ENCODE measurements at regions not wholly inside any gene's neighbourhood (a gene's known extent, or its start where the extent isn't known, plus 50 kb on each side); places are given as distances from the start of the nearest gene placed in this dataset.

DNA sequence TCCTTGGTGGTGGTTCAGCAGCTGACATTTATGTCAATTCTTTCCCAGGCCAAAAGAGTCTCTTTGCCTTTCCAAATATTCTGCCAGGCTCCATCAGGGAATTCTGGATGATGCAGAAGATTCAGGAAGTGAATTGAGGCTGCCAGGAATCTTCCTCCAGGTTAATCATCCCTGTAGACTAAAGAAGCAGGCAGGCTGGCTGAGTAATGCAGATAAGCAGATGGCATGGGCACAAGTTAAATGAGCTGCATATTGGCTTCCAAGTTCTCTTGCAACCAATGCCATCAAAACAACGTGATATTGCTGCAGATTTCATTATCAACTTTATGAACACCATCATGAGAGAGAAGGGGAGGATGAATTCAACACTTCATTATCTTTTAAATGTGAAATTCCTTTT is 324.5 kb downstream of the KCNN2 start (continued):
- TF ChIP-seq, protein P1, sequence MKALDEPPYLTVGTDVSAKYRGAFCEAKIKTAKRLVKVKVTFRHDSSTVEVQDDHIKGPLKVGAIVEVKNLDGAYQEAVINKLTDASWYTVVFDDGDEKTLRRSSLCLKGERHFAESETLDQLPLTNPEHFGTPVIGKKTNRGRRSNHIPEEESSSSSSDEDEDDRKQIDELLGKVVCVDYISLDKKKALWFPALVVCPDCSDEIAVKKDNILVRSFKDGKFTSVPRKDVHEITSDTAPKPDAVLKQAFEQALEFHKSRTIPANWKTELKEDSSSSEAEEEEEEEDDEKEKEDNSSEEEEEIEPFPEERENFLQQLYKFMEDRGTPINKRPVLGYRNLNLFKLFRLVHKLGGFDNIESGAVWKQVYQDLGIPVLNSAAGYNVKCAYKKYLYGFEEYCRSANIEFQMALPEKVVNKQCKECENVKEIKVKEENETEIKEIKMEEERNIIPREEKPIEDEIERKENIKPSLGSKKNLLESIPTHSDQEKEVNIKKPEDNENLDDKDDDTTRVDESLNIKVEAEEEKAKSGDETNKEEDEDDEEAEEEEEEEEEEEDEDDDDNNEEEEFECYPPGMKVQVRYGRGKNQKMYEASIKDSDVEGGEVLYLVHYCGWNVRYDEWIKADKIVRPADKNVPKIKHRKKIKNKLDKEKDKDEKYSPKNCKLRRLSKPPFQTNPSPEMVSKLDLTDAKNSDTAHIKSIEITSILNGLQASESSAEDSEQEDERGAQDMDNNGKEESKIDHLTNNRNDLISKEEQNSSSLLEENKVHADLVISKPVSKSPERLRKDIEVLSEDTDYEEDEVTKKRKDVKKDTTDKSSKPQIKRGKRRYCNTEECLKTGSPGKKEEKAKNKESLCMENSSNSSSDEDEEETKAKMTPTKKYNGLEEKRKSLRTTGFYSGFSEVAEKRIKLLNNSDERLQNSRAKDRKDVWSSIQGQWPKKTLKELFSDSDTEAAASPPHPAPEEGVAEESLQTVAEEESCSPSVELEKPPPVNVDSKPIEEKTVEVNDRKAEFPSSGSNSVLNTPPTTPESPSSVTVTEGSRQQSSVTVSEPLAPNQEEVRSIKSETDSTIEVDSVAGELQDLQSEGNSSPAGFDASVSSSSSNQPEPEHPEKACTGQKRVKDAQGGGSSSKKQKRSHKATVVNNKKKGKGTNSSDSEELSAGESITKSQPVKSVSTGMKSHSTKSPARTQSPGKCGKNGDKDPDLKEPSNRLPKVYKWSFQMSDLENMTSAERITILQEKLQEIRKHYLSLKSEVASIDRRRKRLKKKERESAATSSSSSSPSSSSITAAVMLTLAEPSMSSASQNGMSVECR (CRISPR knock-in tag; IDR thresholded peaks at IDR 0.05; ENCODE audit: borderline replicate concordance), result no peak
- TF ChIP-seq HMGA2 (CRISPR knock-in tag; IDR thresholded peaks at IDR 0.05), result no peak

DNA sequence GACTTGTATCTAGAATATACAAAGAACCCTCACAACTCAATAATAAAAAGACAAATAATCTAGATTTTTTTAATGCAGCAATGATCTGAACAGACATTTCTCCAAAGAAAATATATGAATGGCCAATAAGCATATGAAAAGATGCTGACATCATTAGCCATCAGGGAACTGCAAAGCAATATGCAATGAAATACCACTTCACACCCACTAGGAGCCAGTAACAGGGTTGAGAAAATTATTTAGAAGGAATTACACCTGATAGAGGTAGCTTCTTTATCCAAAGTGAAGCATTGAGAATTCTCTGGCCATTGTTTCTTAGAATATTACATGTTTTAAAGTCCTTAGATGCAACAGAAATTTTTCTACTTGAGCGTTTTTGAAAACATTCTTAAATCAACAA is 316.9 kb downstream of the KCNN2 start:
- peaks cover 5% of the 10 kb centered on the region for H3K9me3 Mint-ChIP-seq
- peaks cover 10% of the 10 kb centered on the region; the same call in 1 of the 2 replicates for H3K4me1 Mint-ChIP-seq
- H3K36me3 Mint-ChIP-seq, result no peaks in the 10 kb centered on the region
- DNase-seq (ENCODE audit: low spot score), result no peak
- POLR2A ChIA-PET, result no interaction called here
- H3K27me3 Mint-ChIP-seq (ENCODE audit: low read depth), result no peaks in the 10 kb centered on the region
- TF ChIP-seq CREB1 (CRISPR knock-in tag; IDR thresholded peaks at IDR 0.05), result no peak
- TF ChIP-seq, protein P2, sequence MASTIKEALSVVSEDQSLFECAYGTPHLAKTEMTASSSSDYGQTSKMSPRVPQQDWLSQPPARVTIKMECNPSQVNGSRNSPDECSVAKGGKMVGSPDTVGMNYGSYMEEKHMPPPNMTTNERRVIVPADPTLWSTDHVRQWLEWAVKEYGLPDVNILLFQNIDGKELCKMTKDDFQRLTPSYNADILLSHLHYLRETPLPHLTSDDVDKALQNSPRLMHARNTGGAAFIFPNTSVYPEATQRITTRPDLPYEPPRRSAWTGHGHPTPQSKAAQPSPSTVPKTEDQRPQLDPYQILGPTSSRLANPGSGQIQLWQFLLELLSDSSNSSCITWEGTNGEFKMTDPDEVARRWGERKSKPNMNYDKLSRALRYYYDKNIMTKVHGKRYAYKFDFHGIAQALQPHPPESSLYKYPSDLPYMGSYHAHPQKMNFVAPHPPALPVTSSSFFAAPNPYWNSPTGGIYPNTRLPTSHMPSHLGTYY (CRISPR knock-in tag; IDR thresholded peaks at IDR 0.05), result no peak
- TF ChIP-seq, protein P3, sequence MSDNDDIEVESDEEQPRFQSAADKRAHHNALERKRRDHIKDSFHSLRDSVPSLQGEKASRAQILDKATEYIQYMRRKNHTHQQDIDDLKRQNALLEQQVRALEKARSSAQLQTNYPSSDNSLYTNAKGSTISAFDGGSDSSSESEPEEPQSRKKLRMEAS (CRISPR knock-in tag; IDR thresholded peaks at IDR 0.05), result no peak
- TF ChIP-seq, protein P4, sequence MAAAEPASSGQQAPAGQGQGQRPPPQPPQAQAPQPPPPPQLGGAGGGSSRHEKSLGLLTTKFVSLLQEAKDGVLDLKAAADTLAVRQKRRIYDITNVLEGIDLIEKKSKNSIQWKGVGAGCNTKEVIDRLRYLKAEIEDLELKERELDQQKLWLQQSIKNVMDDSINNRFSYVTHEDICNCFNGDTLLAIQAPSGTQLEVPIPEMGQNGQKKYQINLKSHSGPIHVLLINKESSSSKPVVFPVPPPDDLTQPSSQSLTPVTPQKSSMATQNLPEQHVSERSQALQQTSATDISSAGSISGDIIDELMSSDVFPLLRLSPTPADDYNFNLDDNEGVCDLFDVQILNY (CRISPR knock-in tag; IDR thresholded peaks at IDR 0.05), result no peak
- no peak for TF ChIP-seq ZNF317 (CRISPR knock-in tag; IDR thresholded peaks at IDR 0.05; ENCODE audit: borderline replicate concordance, low read depth)
- TF ChIP-seq, protein P5, sequence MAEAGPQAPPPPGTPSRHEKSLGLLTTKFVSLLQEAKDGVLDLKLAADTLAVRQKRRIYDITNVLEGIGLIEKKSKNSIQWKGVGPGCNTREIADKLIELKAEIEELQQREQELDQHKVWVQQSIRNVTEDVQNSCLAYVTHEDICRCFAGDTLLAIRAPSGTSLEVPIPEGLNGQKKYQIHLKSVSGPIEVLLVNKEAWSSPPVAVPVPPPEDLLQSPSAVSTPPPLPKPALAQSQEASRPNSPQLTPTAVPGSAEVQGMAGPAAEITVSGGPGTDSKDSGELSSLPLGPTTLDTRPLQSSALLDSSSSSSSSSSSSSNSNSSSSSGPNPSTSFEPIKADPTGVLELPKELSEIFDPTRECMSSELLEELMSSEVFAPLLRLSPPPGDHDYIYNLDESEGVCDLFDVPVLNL (CRISPR knock-in tag; IDR thresholded peaks at IDR 0.05; ENCODE audit: borderline replicate concordance, low read depth), result no peak
- TF ChIP-seq, protein P6, sequence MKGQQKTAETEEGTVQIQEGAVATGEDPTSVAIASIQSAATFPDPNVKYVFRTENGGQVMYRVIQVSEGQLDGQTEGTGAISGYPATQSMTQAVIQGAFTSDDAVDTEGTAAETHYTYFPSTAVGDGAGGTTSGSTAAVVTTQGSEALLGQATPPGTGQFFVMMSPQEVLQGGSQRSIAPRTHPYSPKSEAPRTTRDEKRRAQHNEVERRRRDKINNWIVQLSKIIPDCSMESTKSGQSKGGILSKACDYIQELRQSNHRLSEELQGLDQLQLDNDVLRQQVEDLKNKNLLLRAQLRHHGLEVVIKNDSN (CRISPR knock-in tag; IDR thresholded peaks at IDR 0.05), result no peak
- TF ChIP-seq, protein P7, sequence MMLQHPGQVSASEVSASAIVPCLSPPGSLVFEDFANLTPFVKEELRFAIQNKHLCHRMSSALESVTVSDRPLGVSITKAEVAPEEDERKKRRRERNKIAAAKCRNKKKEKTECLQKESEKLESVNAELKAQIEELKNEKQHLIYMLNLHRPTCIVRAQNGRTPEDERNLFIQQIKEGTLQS (CRISPR knock-in tag; conservative IDR thresholded peaks at IDR 0.05), result no peak
- TF ChIP-seq, protein P8, sequence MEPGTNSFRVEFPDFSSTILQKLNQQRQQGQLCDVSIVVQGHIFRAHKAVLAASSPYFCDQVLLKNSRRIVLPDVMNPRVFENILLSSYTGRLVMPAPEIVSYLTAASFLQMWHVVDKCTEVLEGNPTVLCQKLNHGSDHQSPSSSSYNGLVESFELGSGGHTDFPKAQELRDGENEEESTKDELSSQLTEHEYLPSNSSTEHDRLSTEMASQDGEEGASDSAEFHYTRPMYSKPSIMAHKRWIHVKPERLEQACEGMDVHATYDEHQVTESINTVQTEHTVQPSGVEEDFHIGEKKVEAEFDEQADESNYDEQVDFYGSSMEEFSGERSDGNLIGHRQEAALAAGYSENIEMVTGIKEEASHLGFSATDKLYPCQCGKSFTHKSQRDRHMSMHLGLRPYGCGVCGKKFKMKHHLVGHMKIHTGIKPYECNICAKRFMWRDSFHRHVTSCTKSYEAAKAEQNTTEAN (CRISPR knock-in tag; IDR thresholded peaks at IDR 0.05), result no peak
- TF ChIP-seq, protein P9, sequence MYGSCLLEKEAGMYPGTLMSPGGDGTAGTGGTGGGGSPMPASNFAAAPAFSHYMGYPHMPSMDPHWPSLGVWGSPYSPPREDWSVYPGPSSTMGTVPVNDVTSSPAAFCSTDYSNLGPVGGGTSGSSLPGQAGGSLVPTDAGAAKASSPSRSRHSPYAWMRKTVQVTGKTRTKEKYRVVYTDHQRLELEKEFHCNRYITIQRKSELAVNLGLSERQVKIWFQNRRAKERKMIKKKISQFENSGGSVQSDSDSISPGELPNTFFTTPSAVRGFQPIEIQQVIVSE (CRISPR knock-in tag; IDR thresholded peaks at IDR 0.05; ENCODE audit: borderline replicate concordance), result no peak
- TF ChIP-seq ZNF416 (CRISPR knock-in tag; IDR thresholded peaks at IDR 0.05), result no peak
- no peak for TF ChIP-seq FOXP1 (CRISPR knock-in tag; IDR thresholded peaks at IDR 0.05; ENCODE audit: borderline replicate concordance)
- TF ChIP-seq, protein P10, sequence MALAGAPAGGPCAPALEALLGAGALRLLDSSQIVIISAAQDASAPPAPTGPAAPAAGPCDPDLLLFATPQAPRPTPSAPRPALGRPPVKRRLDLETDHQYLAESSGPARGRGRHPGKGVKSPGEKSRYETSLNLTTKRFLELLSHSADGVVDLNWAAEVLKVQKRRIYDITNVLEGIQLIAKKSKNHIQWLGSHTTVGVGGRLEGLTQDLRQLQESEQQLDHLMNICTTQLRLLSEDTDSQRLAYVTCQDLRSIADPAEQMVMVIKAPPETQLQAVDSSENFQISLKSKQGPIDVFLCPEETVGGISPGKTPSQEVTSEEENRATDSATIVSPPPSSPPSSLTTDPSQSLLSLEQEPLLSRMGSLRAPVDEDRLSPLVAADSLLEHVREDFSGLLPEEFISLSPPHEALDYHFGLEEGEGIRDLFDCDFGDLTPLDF (CRISPR knock-in tag; IDR thresholded peaks at IDR 0.05), result no peak
- no peak for TF ChIP-seq GRHL2 (CRISPR knock-in tag; IDR thresholded peaks at IDR 0.05; ENCODE audit: insufficient replicate concordance, severe bottlenecking)
- TF ChIP-seq ZNF121 (CRISPR knock-in tag; IDR thresholded peaks at IDR 0.05), result no peak
- no peak for TF ChIP-seq ZNF671 (CRISPR knock-in tag; IDR thresholded peaks at IDR 0.05)
- TF ChIP-seq, protein P11, sequence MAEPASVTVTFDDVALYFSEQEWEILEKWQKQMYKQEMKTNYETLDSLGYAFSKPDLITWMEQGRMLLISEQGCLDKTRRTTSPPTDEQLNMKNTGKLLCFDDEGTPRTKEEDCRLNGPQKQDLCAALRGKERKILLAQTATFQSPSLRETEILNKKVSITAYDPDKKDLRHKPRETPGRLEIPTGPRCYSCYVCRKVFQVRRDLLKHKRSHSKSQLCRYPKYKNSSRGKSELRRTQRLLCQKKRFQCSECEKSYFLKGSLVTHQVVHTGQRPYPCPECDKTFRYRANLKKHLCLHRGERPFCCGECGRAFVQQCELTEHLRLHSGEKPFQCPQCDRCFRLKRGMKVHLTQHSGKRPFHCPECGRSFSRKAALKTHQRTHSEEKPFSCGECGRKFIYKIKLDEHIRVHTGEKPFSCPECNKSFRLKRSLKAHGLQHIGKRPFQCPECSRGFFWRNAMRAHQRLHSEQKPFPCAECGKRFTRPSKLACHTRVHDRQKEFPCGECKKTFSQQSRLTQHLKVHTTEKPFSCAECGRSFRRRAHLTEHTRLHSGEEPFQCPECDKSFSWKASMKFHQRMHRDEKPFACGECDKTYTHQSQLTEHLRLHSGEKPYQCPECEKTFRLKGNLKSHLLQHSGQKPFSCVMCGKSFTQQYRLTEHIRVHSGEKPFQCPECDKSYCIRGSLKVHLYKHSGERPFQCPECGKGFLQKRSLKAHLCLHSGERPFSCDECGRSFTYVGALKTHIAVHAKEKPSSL (CRISPR knock-in tag; conservative IDR thresholded peaks at IDR 0.05), result no peak
- TF ChIP-seq PRRX2 (CRISPR knock-in tag; IDR thresholded peaks at IDR 0.05), result no peak
- TF ChIP-seq ESRRA (CRISPR knock-in tag; IDR thresholded peaks at IDR 0.05; ENCODE audit: borderline replicate concordance), result no peak
- H3K27ac Mint-ChIP-seq, result no peak overlapping the region
- CTCF ChIA-PET, result no interaction called here
- H3K4me3 Mint-ChIP-seq, result no peak overlapping the region
- ATAC-seq, result peak; percentile 74
